AG04450 (cell line): ENCODE measurements at regions not wholly inside any gene's neighbourhood (a gene's known extent, or its start where the extent isn't known, plus 50 kb on each side); places are given as distances from the start of the nearest gene placed in this dataset.

Experiments
- CTCF ChIA-PET: fragments of 300-600, 350-600 bp; formaldehyde crosslinking; extraction: SDS; loops from one replicate; lab custom pipeline; 2022; ENCODE audit warnings: antibody characterized with exemption, inconsistent platforms; lab: Charles Lee
- POLR2A ChIA-PET: fragments of 350-600 bp; formaldehyde crosslinking; extraction: SDS; loops from one replicate; lab custom pipeline; 2021; ENCODE audit warnings: antibody characterized with exemption, inconsistent platforms; lab: Yijun Ruan, JAX
- DNase-seq: peaks from one replicate; pipeline ENCODE4 v3.0.0-alpha.2; 2011; ENCODE audit warnings: low read depth, low spot score
- H3K27ac ChIP-seq: one replicate; pipeline ENCODE4 v1.5.1; 2012; ENCODE audit warnings: low read depth, low read length, control low read depth
- H3K27me3 ChIP-seq: one replicate; pipeline ENCODE4 v1.6.0; 2012; ENCODE audit warnings: low read length; ENCODE audit not compliant: control insufficient read depth, insufficient read depth
- H3K4me3 ChIP-seq: 2 replicates; pipeline ENCODE4 v1.5.1; 2011; ENCODE audit warnings: mild to moderate bottlenecking, low read depth, low read length, control low read depth
- H3K9me3 ChIP-seq: 2 replicates; pipeline ENCODE4 v1.5.1; 2012; ENCODE audit warnings: low read length; ENCODE audit not compliant: control insufficient read depth, insufficient read depth
- CTCF ChIP-seq: IDR thresholded peaks from 2 replicates; pipeline ENCODE4 v1.5.1; 2011; ENCODE audit warnings: low read depth, low read length, control low read depth, inconsistent platforms

GRCh38 chr13:44302940-44303575 lies 70.6 kb upstream of the SERP2 start:
- ChIA-PET CTCF (no interaction called here), POLR2A (interaction anchor here (0.7 kb wide), 1 partner anchor 132 kb away, joined by 3 read pairs; no protein-coding TSS in a partner anchor)
- Histone ChIP-seq H3K27ac (no peak overlapping the region), H3K4me3 (no peak overlapping the region), H3K9me3 (no peaks in the 10 kb centered on the region), H3K27me3 (no peaks in the 10 kb centered on the region)
- no peak for DNase-seq
- TF ChIP-seq CTCF, result no peak

GRCh38 chr13:44303681-44304432 lies 69.8 kb upstream of the SERP2 start:
- Histone ChIP-seq H3K27me3 (no peaks in the 10 kb centered on the region), H3K27ac (no peak overlapping the region), H3K4me3 (no peak overlapping the region), H3K9me3 (no peaks in the 10 kb centered on the region)
- ChIA-PET POLR2A (interaction anchor here (0.7 kb wide), 1 partner anchor 131 kb away, joined by 3 read pairs; no protein-coding TSS in a partner anchor), CTCF (no interaction called here)
- TF ChIP-seq CTCF, result no peak
- no peak for DNase-seq

GRCh38 chr13:44304433-44304725 lies 69.2 kb upstream of the SERP2 start:
- no peak overlapping the region for H3K4me3 ChIP-seq
- no peak overlapping the region for H3K27ac ChIP-seq
- CTCF ChIA-PET, result no interaction called here
- POLR2A ChIA-PET, result no interaction called here
- H3K9me3 ChIP-seq, result no peaks in the 10 kb centered on the region
- no peak for TF ChIP-seq CTCF
- DNase-seq, result no peak
- no peaks in the 10 kb centered on the region for H3K27me3 ChIP-seq

- ChIA-PET CTCF (no interaction called here), POLR2A (no interaction called here)
- Histone ChIP-seq H3K27ac (no peak overlapping the region), H3K4me3 (no peak overlapping the region), H3K9me3 (no peaks in the 10 kb centered on the region), H3K27me3 (no peaks in the 10 kb centered on the region)
- TF ChIP-seq CTCF, result no peak
- no peak for DNase-seq
These were observed 68.3 kb upstream of the SERP2 start for GRCh38 chr13:44305286-44305685.

GRCh38 chr13:44305917-44306370 lies 67.7 kb upstream of the SERP2 start:
- no peaks in the 10 kb centered on the region for H3K27me3 ChIP-seq
- DNase-seq, result no peak
- H3K4me3 ChIP-seq, result peak overlapping the region; percentile 7; the same call in 1 of the 2 replicates
- POLR2A ChIA-PET, result interaction anchor here (0.9 to 1.6 kb wide), 3 partner anchors 35 to 164 kb away, joined by 3 to 5 read pairs (median 4); no protein-coding TSS in a partner anchor
- TF ChIP-seq CTCF, result no peak
- H3K9me3 ChIP-seq, result no peaks in the 10 kb centered on the region
- peak overlapping the region; percentile 85 for H3K27ac ChIP-seq
- CTCF ChIA-PET, result no interaction called here
